PFSK-1 (cell line): ENCODE measurements at regions not wholly inside any gene's neighbourhood (a gene's known extent, or its start where the extent isn't known, plus 50 kb on each side); places are given as distances from the start of the nearest gene placed in this dataset.

ENCODE experiments used
- FOXP2 ChIP-seq: optimal IDR thresholded peaks from 2 replicates; pipeline ENCODE3; 2011; ENCODE audit warnings: borderline replicate concordance, control low read depth, inconsistent platforms; ENCODE audit not compliant: insufficient read depth; ENCODE audit errors: extremely low read length, extremely low read depth
- POLR2AphosphoS5 ChIP-seq: IDR thresholded peaks from 2 replicates; pipeline ENCODE4 v1.6.1; 2012; ENCODE audit warnings: low read depth, mild to moderate bottlenecking, control low read depth, low read length, moderate library complexity
- SIN3A ChIP-seq: IDR thresholded peaks from 2 replicates; pipeline ENCODE4 v1.6.1; 2012; ENCODE audit warnings: mild to moderate bottlenecking, low read length, moderate library complexity, borderline replicate concordance; ENCODE audit not compliant: insufficient read depth
- TAF1 ChIP-seq: IDR thresholded peaks from 2 replicates; pipeline ENCODE4 v1.6.1; 2012; ENCODE audit warnings: low read length, control low read depth, borderline replicate concordance; ENCODE audit not compliant: insufficient read depth
- TF ChIP-seq, protein P1 (sequence below), 2 experiments: IDR thresholded peaks; 2 replicates each; pipeline versions ENCODE4 v1.6.1 to v1.8.0; 2011 to 2012; ENCODE audit warnings: low read depth in 2 of 2, low read length in 2 of 2, control low read depth in 1 of 2, inconsistent platforms in 1 of 2, mild to moderate bottlenecking in 1 of 2, moderate library complexity in 1 of 2; ENCODE audit not compliant: insufficient read depth in 1 of 2

GRCh38 chr13:107680115-107680514, 535.2 kb downstream of the LIG4 start:
- TF ChIP-seq POLR2AphosphoS5 (no peak), TAF1 (no peak), FOXP2 (no peak), SIN3A (no peak)
- TF ChIP-seq, protein P1, sequence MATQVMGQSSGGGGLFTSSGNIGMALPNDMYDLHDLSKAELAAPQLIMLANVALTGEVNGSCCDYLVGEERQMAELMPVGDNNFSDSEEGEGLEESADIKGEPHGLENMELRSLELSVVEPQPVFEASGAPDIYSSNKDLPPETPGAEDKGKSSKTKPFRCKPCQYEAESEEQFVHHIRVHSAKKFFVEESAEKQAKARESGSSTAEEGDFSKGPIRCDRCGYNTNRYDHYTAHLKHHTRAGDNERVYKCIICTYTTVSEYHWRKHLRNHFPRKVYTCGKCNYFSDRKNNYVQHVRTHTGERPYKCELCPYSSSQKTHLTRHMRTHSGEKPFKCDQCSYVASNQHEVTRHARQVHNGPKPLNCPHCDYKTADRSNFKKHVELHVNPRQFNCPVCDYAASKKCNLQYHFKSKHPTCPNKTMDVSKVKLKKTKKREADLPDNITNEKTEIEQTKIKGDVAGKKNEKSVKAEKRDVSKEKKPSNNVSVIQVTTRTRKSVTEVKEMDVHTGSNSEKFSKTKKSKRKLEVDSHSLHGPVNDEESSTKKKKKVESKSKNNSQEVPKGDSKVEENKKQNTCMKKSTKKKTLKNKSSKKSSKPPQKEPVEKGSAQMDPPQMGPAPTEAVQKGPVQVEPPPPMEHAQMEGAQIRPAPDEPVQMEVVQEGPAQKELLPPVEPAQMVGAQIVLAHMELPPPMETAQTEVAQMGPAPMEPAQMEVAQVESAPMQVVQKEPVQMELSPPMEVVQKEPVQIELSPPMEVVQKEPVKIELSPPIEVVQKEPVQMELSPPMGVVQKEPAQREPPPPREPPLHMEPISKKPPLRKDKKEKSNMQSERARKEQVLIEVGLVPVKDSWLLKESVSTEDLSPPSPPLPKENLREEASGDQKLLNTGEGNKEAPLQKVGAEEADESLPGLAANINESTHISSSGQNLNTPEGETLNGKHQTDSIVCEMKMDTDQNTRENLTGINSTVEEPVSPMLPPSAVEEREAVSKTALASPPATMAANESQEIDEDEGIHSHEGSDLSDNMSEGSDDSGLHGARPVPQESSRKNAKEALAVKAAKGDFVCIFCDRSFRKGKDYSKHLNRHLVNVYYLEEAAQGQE (IDR thresholded peaks at IDR 0.05; ENCODE audit: insufficient read depth in 1 of 2, low read depth in 2 of 2, low read length in 2 of 2), result no peak
